WI38 (cell line): ENCODE measurements at regions not wholly inside any gene's neighbourhood (a gene's known extent, or its start where the extent isn't known, plus 50 kb on each side); places are given as distances from the start of the nearest gene placed in this dataset.

Experiments used
- H3K4me3 ChIP-seq: 2 replicates; pipeline ENCODE4 v1.5.1; 2011; ENCODE audit warnings: low read depth, mild to moderate bottlenecking, control low read depth, low read length
- TF ChIP-seq, protein P1 (sequence below): IDR thresholded peaks from 2 replicates; pipeline ENCODE4 v1.5.1; 2012; ENCODE audit warnings: low read depth, mild to moderate bottlenecking, control low read depth, low read length

DNA sequence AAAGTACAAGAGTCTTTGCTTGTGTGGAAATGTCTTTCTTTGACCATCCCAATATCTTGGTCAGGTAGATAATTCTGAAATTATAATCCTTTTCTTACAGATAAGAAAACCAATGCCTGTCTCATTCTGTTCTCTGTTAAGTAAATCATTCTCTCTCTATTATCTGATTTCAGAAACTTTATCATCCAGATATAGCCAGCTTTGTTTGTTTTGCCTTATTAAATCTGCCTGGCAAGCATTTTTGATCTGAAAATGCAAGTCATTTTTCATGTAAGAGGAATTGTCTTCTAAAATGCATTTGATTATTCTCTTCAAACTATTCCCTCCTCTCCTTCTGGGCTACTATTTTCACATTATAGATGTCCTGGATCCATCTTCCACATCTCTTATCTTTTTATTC lies 625.5 kb downstream of the CCDC171 start:
- TF ChIP-seq, protein P1, sequence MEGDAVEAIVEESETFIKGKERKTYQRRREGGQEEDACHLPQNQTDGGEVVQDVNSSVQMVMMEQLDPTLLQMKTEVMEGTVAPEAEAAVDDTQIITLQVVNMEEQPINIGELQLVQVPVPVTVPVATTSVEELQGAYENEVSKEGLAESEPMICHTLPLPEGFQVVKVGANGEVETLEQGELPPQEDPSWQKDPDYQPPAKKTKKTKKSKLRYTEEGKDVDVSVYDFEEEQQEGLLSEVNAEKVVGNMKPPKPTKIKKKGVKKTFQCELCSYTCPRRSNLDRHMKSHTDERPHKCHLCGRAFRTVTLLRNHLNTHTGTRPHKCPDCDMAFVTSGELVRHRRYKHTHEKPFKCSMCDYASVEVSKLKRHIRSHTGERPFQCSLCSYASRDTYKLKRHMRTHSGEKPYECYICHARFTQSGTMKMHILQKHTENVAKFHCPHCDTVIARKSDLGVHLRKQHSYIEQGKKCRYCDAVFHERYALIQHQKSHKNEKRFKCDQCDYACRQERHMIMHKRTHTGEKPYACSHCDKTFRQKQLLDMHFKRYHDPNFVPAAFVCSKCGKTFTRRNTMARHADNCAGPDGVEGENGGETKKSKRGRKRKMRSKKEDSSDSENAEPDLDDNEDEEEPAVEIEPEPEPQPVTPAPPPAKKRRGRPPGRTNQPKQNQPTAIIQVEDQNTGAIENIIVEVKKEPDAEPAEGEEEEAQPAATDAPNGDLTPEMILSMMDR: no peak
- no peak overlapping the region for H3K4me3 ChIP-seq

GRCh38 chr9:16179566-16179965 lies 626.7 kb downstream of the CCDC171 start:
- TF ChIP-seq, protein P1: no peak
- no peak overlapping the region for H3K4me3 ChIP-seq

GRCh38 chr9:16180091-16180490 lies 627.2 kb downstream of the CCDC171 start:
- H3K4me3 ChIP-seq: no peak overlapping the region
- TF ChIP-seq, protein P1: no peak

DNA sequence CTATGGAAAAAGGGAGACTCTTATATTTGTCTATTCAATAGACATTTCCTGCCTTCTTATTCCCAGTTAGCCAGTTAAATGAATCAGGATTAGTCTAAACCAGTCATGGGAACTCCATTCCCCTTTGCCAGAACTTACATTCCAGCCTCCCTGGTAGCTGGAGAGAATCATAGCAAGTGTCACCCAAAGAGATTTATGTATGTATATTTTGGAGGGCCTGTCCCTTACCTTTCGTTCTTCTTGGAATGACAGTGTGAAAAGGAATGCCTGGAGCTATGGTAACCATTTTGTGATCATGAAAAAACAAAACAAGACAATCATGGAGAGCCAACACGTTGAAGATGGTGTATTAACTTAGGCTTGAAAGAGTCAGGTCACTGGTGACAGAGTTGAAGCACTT lies 627.7 kb downstream of the CCDC171 start:
- TF ChIP-seq, protein P1: no peak
- H3K4me3 ChIP-seq: no peak overlapping the region

DNA sequence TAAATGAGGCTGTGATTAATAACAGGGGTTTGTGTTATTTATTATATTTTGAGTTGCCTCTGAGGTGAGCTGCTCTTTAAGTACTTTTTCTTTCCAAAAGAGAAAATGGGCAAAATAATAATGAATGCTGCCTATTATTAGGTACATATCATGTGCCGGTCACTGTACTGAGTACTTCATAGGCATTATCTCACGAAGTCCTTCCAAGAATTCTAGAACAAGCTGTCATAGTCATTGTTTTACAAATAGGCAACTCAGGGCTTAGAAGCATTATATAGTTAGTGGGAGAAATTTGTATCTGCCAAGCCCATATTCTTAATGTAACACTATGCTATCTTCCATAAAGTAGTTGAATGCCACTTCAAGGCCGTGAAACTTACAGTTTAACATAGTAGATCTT lies 628.7 kb downstream of the CCDC171 start:
- TF ChIP-seq, protein P1: no peak
- H3K4me3 ChIP-seq: no peak overlapping the region

- TF ChIP-seq, protein P1: no peak
- no peak overlapping the region for H3K4me3 ChIP-seq
Observed at GRCh38 chr9:16182784-16183183, 629.9 kb downstream of the CCDC171 start.

DNA sequence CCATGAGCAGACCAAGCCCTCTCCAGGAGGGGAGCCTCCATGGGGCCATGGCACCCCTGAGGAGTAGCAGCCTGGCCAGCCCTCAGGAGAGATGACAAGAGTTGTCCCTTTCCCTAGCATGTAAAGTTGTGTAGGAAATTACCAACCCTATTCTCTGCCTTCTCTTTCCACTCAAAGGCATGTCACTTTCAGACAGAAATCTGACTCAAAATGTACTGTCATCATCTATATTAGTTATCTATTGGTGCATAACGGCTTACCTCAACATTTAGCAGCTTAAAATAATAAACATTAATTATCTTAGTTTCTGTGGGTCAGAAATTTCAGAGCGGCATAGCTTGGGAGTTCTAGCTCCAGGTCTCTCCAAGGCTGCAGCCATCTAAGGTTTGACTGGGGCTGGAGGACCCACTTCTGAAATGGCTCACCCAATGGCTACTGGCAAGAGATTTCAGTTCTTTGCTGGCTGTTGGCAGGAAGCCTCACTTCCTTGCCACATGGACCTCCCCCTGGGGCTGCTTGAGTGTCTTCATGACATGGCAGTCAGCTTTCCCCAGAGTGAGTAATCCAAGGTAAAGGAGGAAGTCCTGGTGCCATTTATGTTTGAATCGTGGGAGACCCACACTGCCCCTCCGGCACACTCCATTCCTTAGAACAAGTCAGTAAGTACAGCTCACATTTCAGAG lies 632.3 kb downstream of the CCDC171 start:
- TF ChIP-seq, protein P1: no peak
- H3K4me3 ChIP-seq: no peak overlapping the region
